Common myeloid progenitor, CD34-positive (primary cell): ENCODE measurements at regions not wholly inside any gene's neighbourhood (a gene's known extent, or its start where the extent isn't known, plus 50 kb on each side); places are given as distances from the start of the nearest gene placed in this dataset.

ENCODE experiments used
- CTCF ChIA-PET: fragments of 350-600 bp; sonication (Branson Sonifier 250); formaldehyde crosslinking; loops from one replicate; lab custom pipeline; 2021; ENCODE audit warnings: antibody characterized with exemption; lab: Charles Lee
- POLR2A ChIA-PET: fragments of 350-600 bp; sonication (Branson Sonifier 250); formaldehyde crosslinking; loops from one replicate; lab custom pipeline; 2021; ENCODE audit warnings: antibody characterized with exemption; lab: Charles Lee
- DNase-seq, 3 donors: peaks; one replicate each; pipeline versions ENCODE4 v3.0.0 to v3.0.0-alpha.2; 2013
- H3K27ac ChIP-seq, 2 experiments: 1 replicate in 1 of 2; 2 replicates in 1 of 2; pipeline ENCODE4 v1.7.0; 2013; ENCODE audit warnings: inconsistent platforms in 2 of 2, low read length in 2 of 2, mild to moderate bottlenecking in 2 of 2, low read depth in 1 of 2, moderate library complexity in 1 of 2; ENCODE audit not compliant: severe bottlenecking in 2 of 2, insufficient read depth in 1 of 2, poor library complexity in 1 of 2
- H3K27me3 ChIP-seq, 5 experiments: replicated peaks in 2 of 5; 1 replicate in 3 of 5; 2 replicates in 2 of 5; pipeline versions ENCODE4 v1.6.1 to v1.7.0; 2013; ENCODE audit warnings: low read length in 4 of 5, mild to moderate bottlenecking in 2 of 5, moderate library complexity in 2 of 5, inconsistent platforms in 1 of 5; ENCODE audit not compliant: insufficient read depth in 5 of 5, control insufficient read depth in 4 of 5
- H3K36me3 ChIP-seq, 4 experiments: 1 replicate in 2 of 4; 2 replicates in 2 of 4; pipeline versions ENCODE4 v1.6.1 to v1.7.0; 2013; ENCODE audit warnings: low read length in 3 of 4, control low read depth in 1 of 4, mild to moderate bottlenecking in 1 of 4; ENCODE audit not compliant: control insufficient read depth in 4 of 4, insufficient read depth in 4 of 4
- H3K4me1 ChIP-seq, 4 experiments: 1 replicate in 3 of 4; 2 replicates in 1 of 4; pipeline versions ENCODE4 v1.6.1 to v1.7.1; 2013; ENCODE audit warnings: low read length in 3 of 4, mild to moderate bottlenecking in 3 of 4, control low read depth in 1 of 4, inconsistent platforms in 1 of 4, moderate library complexity in 1 of 4; ENCODE audit not compliant: control insufficient read depth in 4 of 4, insufficient read depth in 4 of 4; ENCODE audit errors: control extremely low read depth in 1 of 4
- H3K4me3 ChIP-seq, 7 experiments: 1 replicate in 4 of 7; 2 replicates in 3 of 7; pipeline versions ENCODE4 v1.5.1 to v1.7.0; 2013; ENCODE audit warnings: mild to moderate bottlenecking in 7 of 7, low read length in 6 of 7, moderate library complexity in 6 of 7, inconsistent platforms in 2 of 7, low read depth in 2 of 7, control low read depth in 1 of 7; ENCODE audit not compliant: insufficient read depth in 4 of 7, control insufficient read depth in 1 of 7; ENCODE audit errors: extremely low read depth in 1 of 7
- H3K9me3 ChIP-seq, 5 experiments: 1 replicate in 4 of 5; 2 replicates in 1 of 5; pipeline versions ENCODE4 v1.6.1 to v1.7.1; 2013; ENCODE audit warnings: low read length in 4 of 5, mild to moderate bottlenecking in 2 of 5, inconsistent platforms in 1 of 5, low read depth in 1 of 5, moderate library complexity in 1 of 5; ENCODE audit not compliant: control insufficient read depth in 4 of 5, insufficient read depth in 2 of 5; ENCODE audit errors: control extremely low read depth in 1 of 5
- WGBS: methylation state at CpG from one replicate; pipeline ENCODE4 v1.1.5; 2013; ENCODE audit not compliant: insufficient coverage; 5-methylcytosine and 5-hydroxymethylcytosine counted together

DNA sequence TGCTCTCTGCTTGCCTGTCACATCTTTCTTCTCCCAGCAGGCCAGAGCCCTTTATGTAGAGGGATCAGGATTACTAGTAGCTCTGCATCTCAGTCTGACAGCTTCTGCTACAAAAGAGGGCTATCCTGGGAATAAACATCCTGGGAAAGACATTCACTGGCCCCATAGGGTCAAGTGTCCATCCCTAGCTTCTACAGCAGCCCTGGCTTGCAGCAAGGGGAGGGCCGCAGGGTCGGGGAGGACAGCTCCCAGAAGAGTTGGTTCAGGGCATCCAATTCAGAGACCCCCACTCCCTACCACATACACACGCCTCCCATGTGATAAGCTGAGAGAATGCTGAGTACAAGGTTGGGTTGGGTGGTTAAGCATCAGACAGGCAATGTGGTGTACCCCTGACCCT lies 154.1 kb upstream of the PDE10A start:
- POLR2A ChIA-PET = no interaction called here
- H3K9me3 ChIP-seq = no peaks in the 10 kb centered on the region
- H3K4me1 ChIP-seq = no peaks in the 10 kb centered on the region
- no peaks in the 10 kb centered on the region for H3K36me3 ChIP-seq
- WGBS = no CpG with 5 or more reads among the region's 3 CpGs
- H3K4me3 ChIP-seq = no peak overlapping the region
- H3K27me3 ChIP-seq = peaks cover 12 to 82% (median 42%) of the 10 kb centered on the region in 5 experiments
- CTCF ChIA-PET = no interaction called here
- no peak for DNase-seq
- H3K27ac ChIP-seq = no peak overlapping the region

- DNase-seq = no peak
- POLR2A ChIA-PET = no interaction called here
- no peaks in the 10 kb centered on the region for H3K36me3 ChIP-seq
- H3K4me1 ChIP-seq = no peaks in the 10 kb centered on the region
- WGBS = 94% methylated on average over 9 of the region's 10 CpGs
- H3K27ac ChIP-seq = no peak overlapping the region
- peaks cover 0 to 9% (median 5%) of the 10 kb centered on the region in 5 experiments for H3K9me3 ChIP-seq
- H3K4me3 ChIP-seq = no peak overlapping the region
- CTCF ChIA-PET = no interaction called here
- peaks cover 12 to 75% (median 30%) of the 10 kb centered on the region in 5 experiments for H3K27me3 ChIP-seq
Observed at GRCh38 chr6:165814679-165815078, 151.6 kb upstream of the PDE10A start.

DNA sequence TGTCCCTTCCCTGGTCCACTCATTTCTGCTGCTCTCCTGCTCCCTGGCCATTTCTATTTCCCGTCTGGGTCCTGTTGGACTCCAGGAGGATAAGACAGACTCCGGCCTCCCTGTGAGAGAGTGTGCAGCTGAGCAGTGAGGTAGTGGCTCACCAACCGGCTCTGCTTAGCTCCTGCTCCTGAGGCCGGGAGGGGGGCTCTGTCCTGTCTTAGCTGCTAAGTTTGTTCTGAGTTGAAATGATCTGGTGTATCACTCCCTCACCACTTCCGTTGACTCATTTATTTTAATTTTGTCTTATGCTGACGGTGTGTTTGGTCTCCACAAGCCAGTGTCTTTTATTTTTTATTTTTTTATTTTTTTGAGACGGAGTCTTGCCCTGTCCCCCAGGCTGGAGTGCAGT lies 148.5 kb upstream of the PDE10A start:
- ChIA-PET POLR2A (no interaction called here), CTCF (no interaction called here)
- H3K27ac ChIP-seq = no peak overlapping the region
- H3K36me3 ChIP-seq = no peaks in the 10 kb centered on the region
- 97% methylated on average over 5 of the region's 7 CpGs for WGBS
- no peak overlapping the region for H3K4me3 ChIP-seq
- H3K27me3 ChIP-seq = peaks cover 2 to 68% (median 10%) of the 10 kb centered on the region in 5 experiments
- H3K4me1 ChIP-seq = no peaks in the 10 kb centered on the region
- DNase-seq = no peak
- H3K9me3 ChIP-seq = peaks cover 0 to 17% (median 13%) of the 10 kb centered on the region in 5 experiments

- 93% methylated on average over 8 of the region's 10 CpGs for WGBS
- CTCF ChIA-PET = no interaction called here
- H3K9me3 ChIP-seq = peaks cover 0 to 19% (median 13%) of the 10 kb centered on the region in 5 experiments
Observed at GRCh38 chr6:165808021-165808420, 145.0 kb upstream of the PDE10A start.

GRCh38 chr6:165807249-165807960 lies 144.4 kb upstream of the PDE10A start:
- Histone ChIP-seq H3K4me3 (no peak overlapping the region), H3K27ac (no peak overlapping the region), H3K9me3 (peaks cover 0 to 19% (median 13%) of the 10 kb centered on the region in 5 experiments), H3K27me3 (peaks cover 11 to 81% (median 15%) of the 10 kb centered on the region in 5 experiments), H3K36me3 (no peaks in the 10 kb centered on the region), H3K4me1 (peaks cover 0 to 6% (median 2%) of the 10 kb centered on the region in 4 experiments)
- DNase-seq = no peak
- CTCF ChIA-PET = no interaction called here
- 50% methylated on average over 2 of the region's 10 CpGs for WGBS
- POLR2A ChIA-PET = no interaction called here

More at GRCh38 chr6:165808021-165808420, 145.0 kb upstream of the PDE10A start:
- no peak for DNase-seq
- Histone ChIP-seq H3K36me3 (no peaks in the 10 kb centered on the region), H3K4me1 (peaks cover 0 to 6% (median 2%) of the 10 kb centered on the region in 4 experiments), H3K27ac (no peak overlapping the region), H3K4me3 (no peak overlapping the region), H3K27me3 (peaks cover 11 to 78% (median 17%) of the 10 kb centered on the region in 5 experiments)
- POLR2A ChIA-PET = no interaction called here

DNA sequence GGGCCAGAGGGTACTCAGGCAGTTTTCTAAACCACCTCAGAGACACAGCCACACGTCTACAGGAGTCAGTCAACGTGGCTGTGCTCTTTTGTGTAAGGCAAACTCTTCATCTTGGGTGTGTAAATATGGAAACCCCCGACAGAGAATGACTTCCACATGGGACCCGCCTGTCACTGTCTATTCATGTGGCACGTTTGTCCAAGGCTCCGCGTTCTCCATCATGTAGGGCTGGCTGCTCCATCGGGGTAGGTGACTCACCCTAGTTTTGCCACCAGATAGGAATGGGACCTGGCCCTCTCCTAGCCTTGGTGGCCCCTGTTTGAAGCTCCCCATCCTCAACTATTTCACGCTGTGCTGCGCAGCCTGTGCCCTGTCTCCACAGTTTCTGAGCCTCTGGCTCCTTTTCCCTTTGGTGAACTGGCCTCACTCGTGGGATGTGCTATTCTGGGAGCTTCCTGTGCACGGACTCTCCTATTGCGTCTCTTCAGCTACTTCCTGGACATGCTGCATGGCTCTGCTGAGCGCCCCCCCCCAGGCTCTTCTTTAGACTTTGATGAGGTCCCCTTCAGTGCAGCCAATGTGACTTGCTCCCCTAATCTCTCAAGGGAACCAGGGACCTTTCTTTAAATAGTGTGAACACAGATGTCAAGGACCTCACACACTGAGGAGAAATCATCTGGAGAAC lies 143.2 kb upstream of the PDE10A start:
- Histone ChIP-seq H3K4me3 (no peak overlapping the region), H3K27ac (no peak overlapping the region), H3K36me3 (no peaks in the 10 kb centered on the region), H3K4me1 (peaks cover 0 to 6% (median 2%) of the 10 kb centered on the region in 4 experiments), H3K27me3 (peaks cover 11 to 89% (median 17%) of the 10 kb centered on the region in 5 experiments), H3K9me3 (peaks cover 0 to 21% (median 13%) of the 10 kb centered on the region in 5 experiments)
- ChIA-PET POLR2A (no interaction called here), CTCF (no interaction called here)
- WGBS = 72% methylated on average over 14 of the region's 14 CpGs
- DNase-seq = no peak

DNA sequence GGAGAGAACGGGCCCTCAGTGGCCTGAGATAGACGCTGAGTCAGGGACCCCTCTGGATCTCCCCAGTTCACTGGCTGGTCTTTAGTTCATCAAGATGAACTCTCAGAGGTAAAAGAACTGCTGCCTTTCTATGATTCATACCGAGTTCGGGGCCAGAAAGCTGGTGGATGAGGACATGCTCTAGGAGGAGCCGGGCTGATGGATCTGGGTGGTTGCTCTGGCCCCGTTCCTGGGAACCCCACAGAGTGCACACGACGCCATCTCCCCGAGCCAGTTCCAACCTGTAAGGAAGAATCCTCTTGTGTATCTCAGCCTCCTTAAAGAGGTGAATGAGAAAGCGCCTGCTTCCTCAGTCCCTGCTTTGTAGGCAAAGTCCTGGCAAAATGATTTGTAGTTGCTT lies 142.6 kb upstream of the PDE10A start:
- 82% methylated on average over 9 of the region's 10 CpGs for WGBS
- Histone ChIP-seq H3K4me3 (no peak overlapping the region), H3K27ac (no peak overlapping the region), H3K27me3 (peaks cover 13 to 93% (median 18%) of the 10 kb centered on the region in 5 experiments), H3K36me3 (no peaks in the 10 kb centered on the region), H3K9me3 (peaks cover 0 to 19% (median 11%) of the 10 kb centered on the region in 5 experiments), H3K4me1 (peaks cover 0 to 6% (median 2%) of the 10 kb centered on the region in 4 experiments)
- ChIA-PET POLR2A (no interaction called here), CTCF (no interaction called here)
- no peak for DNase-seq
